ENCODE measurements at regions not wholly inside any gene's neighbourhood (a gene's known extent, or its start where the extent isn't known, plus 50 kb on each side); places are given as distances from the start of the nearest gene placed in this dataset.
A peak's percentile ranks its signal among the peaks of the same experiment; 100 is the strongest.

GRCh38 chr17:68794636-68795434 is 160.4 kb downstream of the ABCA8 start:
- no peaks in the 10 kb centered on the region for H3K27me3 ChIP-seq (ENCODE audit: control insufficient read depth, insufficient read depth, low read length)
- H3K36me3 ChIP-seq (ENCODE audit: control insufficient read depth, insufficient read depth, low read length): no peaks in the 10 kb centered on the region
- H3K4me1 ChIP-seq (ENCODE audit: control insufficient read depth, insufficient read depth, low read length): peaks cover 3% of the 10 kb centered on the region
- WGBS (ENCODE audit: insufficient coverage): no CpG with 5 or more reads among the region's 5 CpGs
- no peak overlapping the region for H3K4me3 ChIP-seq (ENCODE audit: low read depth, low read length)
- DNase-seq (ENCODE audit: low read depth in 4 of 6, low spot score in 6 of 6): peak in 2 of 6 donors; percentile 61 to 79
- peak overlapping the region; percentile 85 for H3K27ac ChIP-seq (ENCODE audit: low read depth, low read length)
- H3K9me3 ChIP-seq (ENCODE audit: control insufficient read depth, insufficient read depth, low read length): no peaks in the 10 kb centered on the region

GRCh38 chr17:68792873-68793272 is 162.3 kb downstream of the ABCA8 start:
- Histone ChIP-seq H3K4me1 (ENCODE audit: control insufficient read depth, insufficient read depth, low read length) (peaks cover 3% of the 10 kb centered on the region), H3K4me3 (ENCODE audit: low read depth, low read length) (no peak overlapping the region), H3K36me3 (ENCODE audit: control insufficient read depth, insufficient read depth, low read length) (no peaks in the 10 kb centered on the region), H3K9me3 (ENCODE audit: control insufficient read depth, insufficient read depth, low read length) (no peaks in the 10 kb centered on the region), H3K27ac (ENCODE audit: low read depth, low read length) (peak overlapping the region; percentile 85), H3K27me3 (ENCODE audit: control insufficient read depth, insufficient read depth, low read length) (no peaks in the 10 kb centered on the region)
- WGBS (ENCODE audit: insufficient coverage): 69% methylated on average over 2 of the region's 2 CpGs
- no peak for DNase-seq (ENCODE audit: low read depth in 4 of 6, low spot score in 6 of 6)

- WGBS (ENCODE audit: insufficient coverage): no CpG with 5 or more reads among the region's 3 CpGs
- Histone ChIP-seq H3K4me1 (ENCODE audit: control insufficient read depth, insufficient read depth, low read length) (peaks cover 3% of the 10 kb centered on the region), H3K27ac (ENCODE audit: low read depth, low read length) (peak overlapping the region; percentile 85), H3K4me3 (ENCODE audit: low read depth, low read length) (no peak overlapping the region), H3K27me3 (ENCODE audit: control insufficient read depth, insufficient read depth, low read length) (no peaks in the 10 kb centered on the region), H3K36me3 (ENCODE audit: control insufficient read depth, insufficient read depth, low read length) (no peaks in the 10 kb centered on the region), H3K9me3 (ENCODE audit: control insufficient read depth, insufficient read depth, low read length) (no peaks in the 10 kb centered on the region)
- DNase-seq (ENCODE audit: low read depth in 4 of 6, low spot score in 6 of 6): no peak
Observed at GRCh38 chr17:68792042-68792685, 163.0 kb downstream of the ABCA8 start.

- Histone ChIP-seq H3K27ac (ENCODE audit: low read depth, low read length) (no peak overlapping the region), H3K4me3 (ENCODE audit: low read depth, low read length) (no peak overlapping the region), H3K27me3 (ENCODE audit: control insufficient read depth, insufficient read depth, low read length) (no peaks in the 10 kb centered on the region), H3K9me3 (ENCODE audit: control insufficient read depth, insufficient read depth, low read length) (no peaks in the 10 kb centered on the region), H3K36me3 (ENCODE audit: control insufficient read depth, insufficient read depth, low read length) (no peaks in the 10 kb centered on the region), H3K4me1 (ENCODE audit: control insufficient read depth, insufficient read depth, low read length) (peaks cover 3% of the 10 kb centered on the region)
- 95% methylated on average over 2 of the region's 6 CpGs for WGBS (ENCODE audit: insufficient coverage)
- DNase-seq (ENCODE audit: low read depth in 4 of 6, low spot score in 6 of 6): no peak
Observed at GRCh38 chr17:68790931-68791330, 164.3 kb downstream of the ABCA8 start.

- no peaks in the 10 kb centered on the region for H3K36me3 ChIP-seq (ENCODE audit: control insufficient read depth, insufficient read depth, low read length)
- no peak overlapping the region for H3K4me3 ChIP-seq (ENCODE audit: low read depth, low read length)
- peaks cover 3% of the 10 kb centered on the region for H3K4me1 ChIP-seq (ENCODE audit: control insufficient read depth, insufficient read depth, low read length)
- H3K9me3 ChIP-seq (ENCODE audit: control insufficient read depth, insufficient read depth, low read length): no peaks in the 10 kb centered on the region
- H3K27me3 ChIP-seq (ENCODE audit: control insufficient read depth, insufficient read depth, low read length): no peaks in the 10 kb centered on the region
- H3K27ac ChIP-seq (ENCODE audit: low read depth, low read length): no peak overlapping the region
- no peak for DNase-seq (ENCODE audit: low read depth in 4 of 6, low spot score in 6 of 6)
- WGBS (ENCODE audit: insufficient coverage): 100% methylated on average over 2 of the region's 3 CpGs
Observed at GRCh38 chr17:68790492-68790891, 164.7 kb downstream of the ABCA8 start.

- DNase-seq (ENCODE audit: low read depth in 4 of 6, low spot score in 6 of 6): no peak
- Histone ChIP-seq H3K27me3 (ENCODE audit: control insufficient read depth, insufficient read depth, low read length) (no peaks in the 10 kb centered on the region), H3K27ac (ENCODE audit: low read depth, low read length) (no peak overlapping the region), H3K9me3 (ENCODE audit: control insufficient read depth, insufficient read depth, low read length) (no peaks in the 10 kb centered on the region), H3K4me3 (ENCODE audit: low read depth, low read length) (no peak overlapping the region), H3K4me1 (ENCODE audit: control insufficient read depth, insufficient read depth, low read length) (peaks cover 2% of the 10 kb centered on the region), H3K36me3 (ENCODE audit: control insufficient read depth, insufficient read depth, low read length) (no peaks in the 10 kb centered on the region)
- no CpG with 5 or more reads among the region's 2 CpGs for WGBS (ENCODE audit: insufficient coverage)
Observed at GRCh38 chr17:68789203-68789962, 165.8 kb downstream of the ABCA8 start.

- Histone ChIP-seq H3K4me1 (ENCODE audit: control insufficient read depth, insufficient read depth, low read length) (no peaks in the 10 kb centered on the region), H3K27ac (ENCODE audit: low read depth, low read length) (peak overlapping the region; percentile 4), H3K36me3 (ENCODE audit: control insufficient read depth, insufficient read depth, low read length) (no peaks in the 10 kb centered on the region), H3K9me3 (ENCODE audit: control insufficient read depth, insufficient read depth, low read length) (peaks cover 5% of the 10 kb centered on the region), H3K27me3 (ENCODE audit: control insufficient read depth, insufficient read depth, low read length) (no peaks in the 10 kb centered on the region), H3K4me3 (ENCODE audit: low read depth, low read length) (no peak overlapping the region)
- DNase-seq (ENCODE audit: low read depth in 4 of 6, low spot score in 6 of 6): no peak
- 88% methylated on average over 5 of the region's 7 CpGs for WGBS (ENCODE audit: insufficient coverage)
Observed at GRCh38 chr17:68785565-68786486, 169.4 kb downstream of the ABCA8 start.

- H3K4me3 ChIP-seq (ENCODE audit: low read depth, low read length): no peak overlapping the region
- peak overlapping the region; percentile 17 for H3K27ac ChIP-seq (ENCODE audit: low read depth, low read length)
- DNase-seq (ENCODE audit: low read depth in 4 of 6, low spot score in 6 of 6): no peak
- H3K36me3 ChIP-seq (ENCODE audit: control insufficient read depth, insufficient read depth, low read length): no peaks in the 10 kb centered on the region
- H3K9me3 ChIP-seq (ENCODE audit: control insufficient read depth, insufficient read depth, low read length): peaks cover 5% of the 10 kb centered on the region
- no CpG with 5 or more reads among the region's 3 CpGs for WGBS (ENCODE audit: insufficient coverage)
- no peaks in the 10 kb centered on the region for H3K27me3 ChIP-seq (ENCODE audit: control insufficient read depth, insufficient read depth, low read length)
- no peaks in the 10 kb centered on the region for H3K4me1 ChIP-seq (ENCODE audit: control insufficient read depth, insufficient read depth, low read length)
Observed at GRCh38 chr17:68784431-68784830, 170.8 kb downstream of the ABCA8 start.

- no peak overlapping the region for H3K4me3 ChIP-seq (ENCODE audit: low read depth, low read length)
- no peaks in the 10 kb centered on the region for H3K4me1 ChIP-seq (ENCODE audit: control insufficient read depth, insufficient read depth, low read length)
- H3K27me3 ChIP-seq (ENCODE audit: control insufficient read depth, insufficient read depth, low read length): no peaks in the 10 kb centered on the region
- H3K36me3 ChIP-seq (ENCODE audit: control insufficient read depth, insufficient read depth, low read length): no peaks in the 10 kb centered on the region
- peak in 1 of 6 donors; percentile 44 for DNase-seq (ENCODE audit: low read depth in 4 of 6, low spot score in 6 of 6)
- WGBS (ENCODE audit: insufficient coverage): 89% methylated on average over 4 of the region's 4 CpGs
- H3K9me3 ChIP-seq (ENCODE audit: control insufficient read depth, insufficient read depth, low read length): peaks cover 5% of the 10 kb centered on the region
- H3K27ac ChIP-seq (ENCODE audit: low read depth, low read length): peak overlapping the region; percentile 35
Observed at GRCh38 chr17:68783861-68784260, 171.3 kb downstream of the ABCA8 start.

Data from spinal cord (tissue), 9 donors.